Fibroblast of skin of left biceps (primary cell): ENCODE measurements at regions not wholly inside any gene's neighbourhood (a gene's known extent, or its start where the extent isn't known, plus 50 kb on each side); places are given as distances from the start of the nearest gene placed in this dataset.

ENCODE experiments used
- DNase-seq, 2 experiments: peaks; one replicate each; pipeline ENCODE4 v3.0.0-alpha.2; 2013; ENCODE audit warnings: low read depth in 2 of 2

- DNase-seq = no peak
Measured at GRCh38 chr18:42394238-42394637, 439.2 kb downstream of the PIK3C3 start.

GRCh38 chr18:42401131-42401673 lies 446.2 kb downstream of the PIK3C3 start:
- DNase-seq = no peak

DNA sequence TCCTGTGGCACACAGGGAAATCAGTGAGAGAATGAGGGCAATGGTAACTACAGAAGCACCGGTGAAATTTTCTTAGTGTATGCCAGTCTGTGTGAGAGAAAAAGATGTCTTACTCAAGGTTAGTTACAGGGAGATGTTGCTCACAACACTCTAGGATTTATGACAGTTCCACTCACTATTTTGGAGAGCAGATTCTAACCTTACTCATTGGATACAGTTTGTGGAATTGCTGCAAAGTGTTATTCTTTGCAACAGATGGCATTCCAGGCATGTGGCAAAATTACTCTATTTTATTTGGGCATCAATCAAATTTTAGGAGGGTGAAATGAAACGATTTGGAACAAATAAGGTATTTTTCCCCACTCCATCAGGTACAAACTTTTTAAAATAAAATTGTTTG lies 449.1 kb downstream of the PIK3C3 start:
- DNase-seq = no peak

DNA sequence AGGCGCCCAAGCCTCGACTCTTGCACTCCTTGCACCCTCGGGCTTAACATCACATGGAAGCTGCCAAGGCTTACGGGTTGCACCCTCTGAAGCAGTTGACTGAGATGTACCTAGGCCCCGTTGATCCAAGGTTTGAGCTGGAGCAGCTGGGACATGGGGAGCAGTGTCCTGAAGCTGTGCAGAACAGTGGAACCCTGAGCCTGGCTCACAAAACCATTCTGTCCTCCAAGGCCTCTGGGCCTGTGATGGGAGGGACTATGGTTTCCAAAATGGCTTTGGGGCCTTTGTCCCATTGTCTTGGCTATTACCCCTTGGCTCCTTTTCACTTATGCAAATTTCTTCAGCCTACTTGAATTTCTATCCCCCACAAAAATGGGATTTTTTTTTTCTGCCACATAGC lies 454.0 kb downstream of the PIK3C3 start:
- no peak for DNase-seq

- no peak for DNase-seq
Measured at GRCh38 chr18:42412281-42412680, 457.2 kb downstream of the PIK3C3 start.

DNA sequence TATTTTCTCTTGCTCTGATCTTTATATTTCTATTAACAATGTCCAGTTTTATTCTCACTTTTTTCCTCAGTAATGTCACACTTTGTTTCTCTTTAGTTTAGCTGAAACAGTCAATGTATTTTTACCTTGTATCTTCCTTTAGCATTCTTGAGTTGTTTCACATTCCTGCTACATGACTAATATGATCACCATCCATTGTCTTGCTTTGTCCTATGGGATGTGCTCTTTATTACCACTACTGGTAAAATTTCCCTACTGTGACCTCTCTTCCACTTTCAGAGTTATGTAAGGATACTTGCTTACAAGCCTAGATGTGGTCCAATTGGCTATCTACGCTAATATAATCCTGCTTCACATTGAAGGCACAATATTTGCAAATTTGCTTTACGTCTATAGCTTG lies 457.9 kb downstream of the PIK3C3 start:
- DNase-seq = no peak

DNA sequence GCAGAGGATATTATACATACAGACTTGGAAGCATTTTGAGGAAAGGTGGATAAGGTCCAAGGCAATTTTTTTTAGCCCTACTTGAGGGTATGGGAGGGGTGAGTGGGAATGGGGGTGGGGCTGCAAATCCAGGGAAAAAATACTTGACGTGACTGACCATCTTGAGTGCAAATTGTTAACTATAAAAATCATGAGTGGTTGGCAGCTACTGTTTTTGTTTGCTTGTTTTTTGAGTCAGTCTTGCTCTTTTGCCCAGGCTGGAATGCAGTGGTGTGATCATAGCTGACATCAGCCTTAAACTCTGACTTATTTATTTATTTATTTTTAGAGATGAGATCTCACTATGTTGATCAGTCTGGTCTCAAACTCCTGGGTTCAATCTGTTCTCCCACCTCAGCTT lies 458.8 kb downstream of the PIK3C3 start:
- DNase-seq = no peak

DNA sequence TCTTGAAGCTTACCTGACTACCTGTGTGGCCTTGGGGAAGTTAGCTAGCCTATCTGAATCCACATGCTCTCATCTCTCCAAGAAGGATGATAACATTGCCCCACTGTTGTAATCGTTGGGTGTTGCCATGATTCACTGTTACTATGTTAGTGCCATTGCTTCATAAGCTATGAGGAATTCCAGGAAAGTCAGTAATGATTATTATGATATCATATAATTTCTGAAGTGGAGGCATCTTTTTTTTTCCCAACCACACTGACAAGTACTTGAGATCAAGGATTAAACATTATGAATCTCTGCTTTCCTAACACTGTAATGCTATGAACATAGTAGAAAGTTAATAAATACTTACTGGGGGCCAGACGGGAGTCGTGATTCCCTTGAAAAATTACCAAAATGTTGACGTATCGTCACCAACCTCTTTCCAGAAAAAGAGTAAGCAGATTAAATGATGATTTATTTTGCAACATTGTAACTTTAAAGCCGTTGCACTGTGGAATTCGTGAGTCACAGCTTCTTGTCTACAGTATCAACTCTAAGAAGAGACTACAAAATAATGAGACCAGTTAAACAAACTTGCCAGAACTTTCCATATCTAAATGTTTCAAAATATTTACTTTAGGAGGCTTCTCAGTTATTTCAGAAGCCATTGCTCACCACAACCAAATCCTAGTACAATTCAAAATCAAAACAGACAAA lies 459.9 kb downstream of the PIK3C3 start:
- peak in 1 of 2 experiments; percentile 1 for DNase-seq

GRCh38 chr18:42417189-42417588 lies 462.2 kb downstream of the PIK3C3 start:
- DNase-seq = no peak

DNA sequence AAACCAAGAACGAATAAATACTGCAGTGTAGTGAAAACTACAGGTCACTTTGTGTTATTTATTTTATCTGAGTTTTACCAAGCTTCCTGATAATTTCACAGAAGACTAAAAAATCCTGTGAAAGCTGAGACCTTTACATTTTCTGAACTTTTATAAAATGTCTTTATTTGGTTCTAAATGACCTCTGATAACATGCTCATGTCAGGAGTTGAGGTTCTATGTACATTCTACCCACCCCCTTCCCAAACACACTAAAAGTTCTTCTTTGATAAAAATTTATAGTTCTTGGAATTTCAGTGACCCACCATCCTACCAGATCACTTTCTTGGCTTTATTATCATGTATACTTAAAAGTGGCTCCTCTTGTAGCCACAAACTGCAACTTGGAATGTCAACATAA lies 463.1 kb downstream of the PIK3C3 start:
- DNase-seq = no peak

DNA sequence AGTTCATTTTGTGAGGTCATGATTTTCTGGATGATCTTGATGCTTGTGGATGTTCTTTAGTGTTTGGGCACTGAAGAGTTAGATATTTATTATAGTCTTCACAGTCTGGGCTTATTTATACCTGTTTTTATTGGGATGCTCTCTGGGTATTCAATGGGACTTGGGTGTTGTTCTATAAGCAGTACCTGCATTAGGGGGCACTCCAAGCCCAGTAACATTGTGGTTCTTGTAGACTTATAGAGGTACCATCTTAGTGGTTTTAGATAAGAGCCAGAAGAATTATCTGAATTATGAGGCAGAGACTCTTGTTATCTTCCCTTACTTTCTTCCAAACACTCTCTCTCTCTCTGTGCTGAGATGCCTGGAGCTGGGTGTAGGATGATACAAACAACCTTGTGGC lies 470.0 kb downstream of the PIK3C3 start:
- DNase-seq = no peak

DNA sequence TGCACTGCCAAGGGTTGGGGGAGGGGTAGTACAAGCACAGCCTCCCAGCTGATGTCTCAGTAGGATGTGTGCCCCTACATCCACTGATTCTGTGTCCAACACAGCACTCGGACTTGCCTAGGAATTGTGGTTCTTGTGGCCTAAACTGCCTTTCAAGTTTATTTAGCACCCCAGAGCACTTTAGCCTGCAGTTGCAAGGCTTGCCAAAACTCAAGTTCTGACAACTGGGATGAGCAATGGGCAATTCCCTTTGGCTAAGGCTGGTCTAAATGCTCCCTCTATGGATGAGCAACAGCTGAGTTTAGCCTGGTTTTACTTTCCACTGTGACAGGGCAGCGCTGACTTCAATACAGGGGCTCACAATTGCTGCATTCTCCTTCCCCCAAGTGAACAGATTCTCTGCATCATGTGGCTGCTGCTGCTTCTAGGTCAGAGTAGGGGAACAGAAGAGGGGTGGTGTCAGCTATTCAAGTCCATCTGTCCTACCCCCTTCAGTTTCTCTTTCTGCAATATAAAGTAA lies 471.5 kb downstream of the PIK3C3 start:
- DNase-seq = no peak

DNA sequence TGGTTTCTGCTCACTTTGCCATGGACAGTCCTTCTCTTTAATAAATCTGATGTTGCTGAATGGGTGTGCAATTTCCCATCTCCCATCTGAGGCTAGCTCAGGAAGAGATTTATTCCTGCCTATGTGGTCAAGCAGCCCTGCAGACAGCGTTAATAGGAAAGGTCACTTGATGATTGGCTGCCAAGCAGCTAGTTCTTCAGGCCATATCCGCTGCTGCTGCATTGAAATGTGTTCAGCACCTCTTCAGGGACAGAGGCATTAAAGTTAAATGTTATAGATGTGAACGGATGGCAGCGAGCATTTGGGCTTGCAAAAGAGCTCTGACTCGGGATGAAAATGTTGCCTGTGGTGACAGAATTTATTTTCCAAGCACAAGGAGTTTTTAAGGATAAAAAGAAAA lies 474.2 kb downstream of the PIK3C3 start:
- no peak for DNase-seq

GRCh38 chr18:42436222-42436765 lies 481.3 kb downstream of the PIK3C3 start:
- DNase-seq = no peak

DNA sequence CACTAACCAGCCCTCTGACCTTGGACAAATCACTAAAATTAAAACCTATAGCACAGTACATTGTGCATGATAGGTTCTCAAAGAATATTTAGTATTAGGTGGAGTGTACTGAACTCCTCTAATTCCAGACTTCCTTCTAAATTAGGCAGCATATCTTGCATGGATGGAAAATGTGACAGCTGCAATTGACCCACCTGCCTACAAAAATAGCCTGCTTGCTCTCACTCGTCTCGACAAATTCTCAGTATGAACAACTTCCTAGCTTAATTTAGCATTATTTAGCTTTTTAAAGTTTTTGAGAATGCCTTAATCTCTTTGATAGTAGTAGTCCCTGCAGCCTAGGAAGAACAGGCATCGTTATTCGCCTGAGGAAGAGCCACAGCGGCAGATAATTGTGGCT lies 482.0 kb downstream of the PIK3C3 start:
- no peak for DNase-seq

GRCh38 chr18:42437646-42438045 lies 482.6 kb downstream of the PIK3C3 start:
- DNase-seq = no peak

DNA sequence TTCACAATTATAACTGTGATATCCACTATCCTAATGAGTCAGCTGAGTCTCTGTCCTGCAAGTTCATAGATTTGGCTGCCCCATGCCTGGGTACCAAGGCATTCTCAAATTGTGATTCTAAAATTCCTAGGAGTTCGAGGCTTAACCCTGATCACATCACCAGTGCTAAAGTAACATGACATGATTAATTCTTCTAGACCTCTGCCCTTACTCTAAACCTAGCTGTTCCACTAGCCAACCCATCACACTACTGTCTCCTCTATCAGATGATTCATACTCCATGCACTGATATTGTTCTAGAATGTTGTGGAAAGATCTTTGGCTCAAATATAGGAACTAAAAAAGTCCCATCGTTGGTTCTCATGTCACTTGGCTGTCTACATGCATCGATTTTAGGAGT lies 487.6 kb downstream of the PIK3C3 start:
- DNase-seq = no peak

- no peak for DNase-seq
Measured at GRCh38 chr18:42444349-42444748, 489.3 kb downstream of the PIK3C3 start.

GRCh38 chr18:42445359-42445758 lies 490.3 kb downstream of the PIK3C3 start:
- no peak for DNase-seq

DNA sequence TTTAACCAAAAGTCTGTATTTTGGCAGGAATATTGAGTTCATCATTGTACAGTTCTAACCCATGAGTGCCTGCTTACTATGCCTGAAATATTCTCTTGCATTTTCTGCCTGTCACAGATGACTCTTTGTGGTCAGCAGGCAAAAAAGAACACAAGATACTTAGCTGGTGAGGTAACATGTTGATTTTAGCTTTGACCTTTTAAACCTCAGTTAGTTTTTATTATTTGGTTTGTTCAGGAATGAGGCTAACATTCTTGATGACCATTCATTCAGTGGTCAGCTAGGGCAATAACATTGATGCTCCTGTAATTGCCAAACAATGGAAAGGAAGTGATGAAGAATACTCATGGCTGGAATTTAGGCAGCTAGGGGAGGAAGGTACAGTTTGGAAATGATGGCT lies 491.2 kb downstream of the PIK3C3 start:
- no peak for DNase-seq

DNA sequence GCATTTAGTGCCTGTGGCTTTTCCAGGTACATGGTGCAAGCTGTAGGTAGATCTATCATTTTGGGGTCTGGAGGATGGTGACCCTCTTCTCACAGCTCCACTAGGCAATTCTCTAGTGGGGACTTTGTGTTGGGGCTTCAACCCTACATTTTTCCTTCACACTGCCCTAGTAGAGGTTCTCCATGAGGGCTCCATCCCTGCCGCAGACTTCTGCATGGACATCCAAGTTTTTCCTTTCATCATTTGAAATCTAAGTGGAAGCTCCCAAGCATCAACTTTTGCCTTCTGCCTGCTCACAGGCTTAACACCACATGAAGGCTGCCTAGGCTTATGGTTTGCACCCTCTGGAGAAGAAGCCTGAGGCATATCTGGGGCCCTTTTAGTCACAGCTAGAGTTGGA lies 492.7 kb downstream of the PIK3C3 start:
- no peak for DNase-seq

DNA sequence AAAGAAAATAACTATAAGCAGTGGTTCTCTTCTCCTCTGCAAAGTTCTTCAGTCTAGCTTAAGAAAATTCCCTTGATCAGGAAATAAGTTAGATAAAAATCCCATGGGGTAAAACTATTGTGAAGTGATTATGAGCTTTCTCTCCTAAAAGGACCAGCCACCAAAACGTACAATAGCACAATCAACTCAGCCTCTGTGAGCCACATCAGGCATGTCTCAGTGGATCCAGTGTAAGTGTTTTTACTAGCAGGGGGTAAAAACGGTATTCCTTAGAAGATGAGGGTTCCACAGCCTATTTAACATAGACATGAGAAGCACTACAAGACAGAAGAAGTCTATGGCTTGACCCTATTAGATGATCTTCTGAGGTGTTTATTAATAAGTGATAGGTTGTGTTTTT lies 503.2 kb downstream of the PIK3C3 start:
- DNase-seq = no peak

GRCh38 chr18:42459873-42460272 lies 504.8 kb downstream of the PIK3C3 start:
- no peak for DNase-seq

DNA sequence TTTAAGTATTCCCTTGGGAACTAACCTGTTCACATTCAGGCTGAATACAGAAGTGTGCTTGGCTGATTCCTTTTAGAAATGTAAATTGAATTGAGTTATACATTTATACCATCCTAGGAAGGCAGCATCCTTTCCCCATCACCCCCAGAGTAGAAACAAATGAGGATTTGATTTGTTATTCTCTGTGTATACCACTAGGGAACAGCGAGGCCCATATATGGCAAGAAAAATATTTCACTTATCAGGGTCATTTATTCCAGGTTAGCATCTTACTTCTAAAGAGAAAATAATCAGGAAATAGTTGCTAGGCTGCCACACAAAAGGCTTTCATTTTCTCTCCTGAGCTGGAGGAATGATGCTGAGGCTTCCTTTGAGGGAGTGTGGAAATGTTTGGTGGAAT lies 516.9 kb downstream of the PIK3C3 start:
- no peak for DNase-seq
